ENCODE measurements at regions not wholly inside any gene's neighbourhood (a gene's known extent, or its start where the extent isn't known, plus 50 kb on each side); places are given as distances from the start of the nearest gene placed in this dataset.

DNA sequence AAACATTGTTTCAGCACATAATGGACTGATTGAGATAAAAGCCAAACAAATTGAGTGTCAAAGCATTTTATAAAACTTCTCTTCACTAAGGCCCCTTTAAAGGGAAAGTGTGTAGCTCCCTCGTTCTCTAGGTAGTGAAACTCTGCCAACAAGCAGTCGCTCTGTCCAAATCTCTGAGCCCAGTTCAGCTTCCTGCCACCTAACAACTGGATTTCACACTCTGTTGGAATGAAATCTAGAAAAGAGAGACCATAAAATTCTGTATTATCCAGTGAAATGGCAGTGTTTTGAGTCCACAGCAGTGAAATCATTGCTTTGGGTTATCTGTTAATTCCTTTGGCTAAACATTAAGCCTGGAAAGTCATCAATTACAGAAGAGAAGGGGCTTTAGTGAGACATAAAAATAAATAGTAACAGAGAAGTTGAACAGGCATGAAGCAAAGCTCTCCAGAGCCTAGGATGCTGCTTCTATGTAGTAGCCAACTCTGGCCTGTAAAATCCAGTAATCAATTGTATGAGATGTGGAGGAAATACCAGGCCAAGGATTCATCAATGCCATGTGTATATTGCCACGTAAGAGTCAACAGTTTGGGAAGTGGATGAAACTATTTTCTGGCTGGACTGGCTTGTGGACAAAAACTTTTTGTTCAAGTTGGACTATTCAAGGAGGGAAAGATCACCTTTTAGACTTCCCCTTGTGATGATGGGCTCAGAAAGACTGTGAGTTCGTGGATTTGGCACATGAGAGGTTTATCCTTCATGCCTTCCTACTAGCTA lies 122.5 kb downstream of the WIF1 start:
- Histone ChIP-seq H3K27me3 (ENCODE audit: insufficient read depth, poor library complexity, severe bottlenecking) (peaks cover 12% of the 10 kb centered on the region), H3K4me3 (replicated peaks; ENCODE audit: insufficient read depth, low read length) (no peak overlapping the region), H3K27ac (replicated peaks) (no peak overlapping the region)
- DNase-seq (ENCODE audit: low read depth in 1 of 2, low spot score in 1 of 2): no peak
- TF ChIP-seq, protein P1, sequence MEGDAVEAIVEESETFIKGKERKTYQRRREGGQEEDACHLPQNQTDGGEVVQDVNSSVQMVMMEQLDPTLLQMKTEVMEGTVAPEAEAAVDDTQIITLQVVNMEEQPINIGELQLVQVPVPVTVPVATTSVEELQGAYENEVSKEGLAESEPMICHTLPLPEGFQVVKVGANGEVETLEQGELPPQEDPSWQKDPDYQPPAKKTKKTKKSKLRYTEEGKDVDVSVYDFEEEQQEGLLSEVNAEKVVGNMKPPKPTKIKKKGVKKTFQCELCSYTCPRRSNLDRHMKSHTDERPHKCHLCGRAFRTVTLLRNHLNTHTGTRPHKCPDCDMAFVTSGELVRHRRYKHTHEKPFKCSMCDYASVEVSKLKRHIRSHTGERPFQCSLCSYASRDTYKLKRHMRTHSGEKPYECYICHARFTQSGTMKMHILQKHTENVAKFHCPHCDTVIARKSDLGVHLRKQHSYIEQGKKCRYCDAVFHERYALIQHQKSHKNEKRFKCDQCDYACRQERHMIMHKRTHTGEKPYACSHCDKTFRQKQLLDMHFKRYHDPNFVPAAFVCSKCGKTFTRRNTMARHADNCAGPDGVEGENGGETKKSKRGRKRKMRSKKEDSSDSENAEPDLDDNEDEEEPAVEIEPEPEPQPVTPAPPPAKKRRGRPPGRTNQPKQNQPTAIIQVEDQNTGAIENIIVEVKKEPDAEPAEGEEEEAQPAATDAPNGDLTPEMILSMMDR (IDR thresholded peaks at IDR 0.05; ENCODE audit: insufficient read depth, low read length): no peak
- TF ChIP-seq, protein P2, sequence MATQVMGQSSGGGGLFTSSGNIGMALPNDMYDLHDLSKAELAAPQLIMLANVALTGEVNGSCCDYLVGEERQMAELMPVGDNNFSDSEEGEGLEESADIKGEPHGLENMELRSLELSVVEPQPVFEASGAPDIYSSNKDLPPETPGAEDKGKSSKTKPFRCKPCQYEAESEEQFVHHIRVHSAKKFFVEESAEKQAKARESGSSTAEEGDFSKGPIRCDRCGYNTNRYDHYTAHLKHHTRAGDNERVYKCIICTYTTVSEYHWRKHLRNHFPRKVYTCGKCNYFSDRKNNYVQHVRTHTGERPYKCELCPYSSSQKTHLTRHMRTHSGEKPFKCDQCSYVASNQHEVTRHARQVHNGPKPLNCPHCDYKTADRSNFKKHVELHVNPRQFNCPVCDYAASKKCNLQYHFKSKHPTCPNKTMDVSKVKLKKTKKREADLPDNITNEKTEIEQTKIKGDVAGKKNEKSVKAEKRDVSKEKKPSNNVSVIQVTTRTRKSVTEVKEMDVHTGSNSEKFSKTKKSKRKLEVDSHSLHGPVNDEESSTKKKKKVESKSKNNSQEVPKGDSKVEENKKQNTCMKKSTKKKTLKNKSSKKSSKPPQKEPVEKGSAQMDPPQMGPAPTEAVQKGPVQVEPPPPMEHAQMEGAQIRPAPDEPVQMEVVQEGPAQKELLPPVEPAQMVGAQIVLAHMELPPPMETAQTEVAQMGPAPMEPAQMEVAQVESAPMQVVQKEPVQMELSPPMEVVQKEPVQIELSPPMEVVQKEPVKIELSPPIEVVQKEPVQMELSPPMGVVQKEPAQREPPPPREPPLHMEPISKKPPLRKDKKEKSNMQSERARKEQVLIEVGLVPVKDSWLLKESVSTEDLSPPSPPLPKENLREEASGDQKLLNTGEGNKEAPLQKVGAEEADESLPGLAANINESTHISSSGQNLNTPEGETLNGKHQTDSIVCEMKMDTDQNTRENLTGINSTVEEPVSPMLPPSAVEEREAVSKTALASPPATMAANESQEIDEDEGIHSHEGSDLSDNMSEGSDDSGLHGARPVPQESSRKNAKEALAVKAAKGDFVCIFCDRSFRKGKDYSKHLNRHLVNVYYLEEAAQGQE (IDR thresholded peaks at IDR 0.05; ENCODE audit: insufficient replicate concordance, low read depth): no peak
- TF ChIP-seq POLR2AphosphoS5 (IDR thresholded peaks at IDR 0.05; ENCODE audit: low read depth): no peak
- TF ChIP-seq SPI1 (IDR thresholded peaks at IDR 0.05; ENCODE audit: borderline replicate concordance, low read depth): no peak
- no peak for TF ChIP-seq GABPA (IDR thresholded peaks at IDR 0.05; ENCODE audit: low read depth)

DNA sequence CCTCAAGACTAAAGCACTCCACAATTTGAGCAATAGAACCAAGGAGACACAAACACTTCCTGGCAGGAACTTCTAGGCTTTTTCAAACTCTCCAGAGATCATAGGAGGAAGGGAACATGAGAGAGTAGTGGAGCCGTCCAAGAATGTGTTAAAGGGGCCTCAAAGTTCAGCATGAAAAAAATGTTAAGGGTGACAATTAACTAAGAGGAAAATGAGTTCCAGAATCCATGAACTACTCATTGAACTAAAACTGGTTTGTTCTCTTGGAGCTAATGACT lies 122.0 kb downstream of the WIF1 start:
- DNase-seq (ENCODE audit: low read depth in 1 of 2, low spot score in 1 of 2): no peak
- Histone ChIP-seq H3K4me3 (replicated peaks; ENCODE audit: insufficient read depth, low read length) (no peak overlapping the region), H3K27me3 (ENCODE audit: insufficient read depth, poor library complexity, severe bottlenecking) (peaks cover 10% of the 10 kb centered on the region), H3K27ac (replicated peaks) (no peak overlapping the region)
- TF ChIP-seq, protein P1 (IDR thresholded peaks at IDR 0.05; ENCODE audit: insufficient read depth, low read length): no peak
